A549 (cell line): ENCODE measurements at regions not wholly inside any gene's neighbourhood (a gene's known extent, or its start where the extent isn't known, plus 50 kb on each side); places are given as distances from the start of the nearest gene placed in this dataset.

Experiments
- CHD4 ChIP-seq: fragments of 200-600 bp; sonication (generic); IDR thresholded peaks from 2 replicates; pipeline ENCODE4 v1.6.1; 2016; ENCODE audit warnings: antibody characterized with exemption, mild to moderate bottlenecking, borderline replicate concordance
- ESRRA ChIP-seq: fragments of 150-350 bp; IDR thresholded peaks from 2 replicates; pipeline ENCODE4 v1.6.1; 2014; ENCODE audit warnings: mild to moderate bottlenecking, low read length, borderline replicate concordance
- JUNB ChIP-seq: fragments of >200 bp; sonication (Bioruptor Twin); formaldehyde crosslinking; IDR thresholded peaks from 2 replicates; pipeline ENCODE4 v1.6.1; 2016
- KDM1A ChIP-seq: fragments of 200-600 bp; sonication (generic); IDR thresholded peaks from 2 replicates; pipeline ENCODE4 v1.6.1; 2016; ENCODE audit warnings: low read depth, mild to moderate bottlenecking
- MAX ChIP-seq: IDR thresholded peaks from 2 replicates; pipeline ENCODE4 v1.6.1; 2012
- PBX3 ChIP-seq: IDR thresholded peaks from 2 replicates; pipeline ENCODE4 v1.6.1; 2012
- POLR2A ChIP-seq: IDR thresholded peaks from 2 replicates; pipeline ENCODE4 v1.6.1; 2012; ENCODE audit warnings: mild to moderate bottlenecking, low read length
- REST ChIP-seq: fragments of 200-600 bp; sonication (generic); IDR thresholded peaks from 2 replicates; pipeline ENCODE4 v1.6.1; 2016; ENCODE audit warnings: antibody characterized with exemption, mild to moderate bottlenecking, moderate library complexity
- SMC3 ChIP-seq: fragments of >200 bp; sonication (Bioruptor Twin); formaldehyde crosslinking; IDR thresholded peaks from 3 replicates; pipeline ENCODE4 v1.6.1; 2018; ENCODE audit warnings: inconsistent platforms
- USF2 ChIP-seq: fragments of 450-650 bp; IDR thresholded peaks from 2 replicates; pipeline ENCODE4 v1.6.1; 2014; ENCODE audit warnings: antibody characterized with exemption
- TF ChIP-seq, protein P1 (sequence below): fragments of >200 bp; sonication (Bioruptor Twin); formaldehyde crosslinking; IDR thresholded peaks from 3 replicates; pipeline ENCODE4 v1.5.1; 2016

- TF ChIP-seq, protein P1, sequence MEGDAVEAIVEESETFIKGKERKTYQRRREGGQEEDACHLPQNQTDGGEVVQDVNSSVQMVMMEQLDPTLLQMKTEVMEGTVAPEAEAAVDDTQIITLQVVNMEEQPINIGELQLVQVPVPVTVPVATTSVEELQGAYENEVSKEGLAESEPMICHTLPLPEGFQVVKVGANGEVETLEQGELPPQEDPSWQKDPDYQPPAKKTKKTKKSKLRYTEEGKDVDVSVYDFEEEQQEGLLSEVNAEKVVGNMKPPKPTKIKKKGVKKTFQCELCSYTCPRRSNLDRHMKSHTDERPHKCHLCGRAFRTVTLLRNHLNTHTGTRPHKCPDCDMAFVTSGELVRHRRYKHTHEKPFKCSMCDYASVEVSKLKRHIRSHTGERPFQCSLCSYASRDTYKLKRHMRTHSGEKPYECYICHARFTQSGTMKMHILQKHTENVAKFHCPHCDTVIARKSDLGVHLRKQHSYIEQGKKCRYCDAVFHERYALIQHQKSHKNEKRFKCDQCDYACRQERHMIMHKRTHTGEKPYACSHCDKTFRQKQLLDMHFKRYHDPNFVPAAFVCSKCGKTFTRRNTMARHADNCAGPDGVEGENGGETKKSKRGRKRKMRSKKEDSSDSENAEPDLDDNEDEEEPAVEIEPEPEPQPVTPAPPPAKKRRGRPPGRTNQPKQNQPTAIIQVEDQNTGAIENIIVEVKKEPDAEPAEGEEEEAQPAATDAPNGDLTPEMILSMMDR, result no peak
- TF ChIP-seq KDM1A (no peak), JUNB (no peak), SMC3 (no peak), MAX (no peak), POLR2A (no peak), REST (no peak), PBX3 (no peak), CHD4 (no peak), ESRRA (no peak), USF2 (no peak)
Measured at GRCh38 chr13:64684108-64684507, 2546.0 kb downstream of the PCDH9 start.
